WTC11 (cell line): ENCODE measurements at regions not wholly inside any gene's neighbourhood (a gene's known extent, or its start where the extent isn't known, plus 50 kb on each side); places are given as distances from the start of the nearest gene placed in this dataset.

Source experiments
- SP1 ChIP-seq: sonication (generic); formaldehyde crosslinking; conservative IDR thresholded peaks from 2 replicates; pipeline ENCODE4 v1.8.1; 2022; ENCODE audit warnings: missing genetic modification reagents
- TF ChIP-seq, protein P1 (sequence below): fragments of 200-600 bp; IDR thresholded peaks from 2 replicates; pipeline ENCODE4 v1.8.0; 2022; ENCODE audit warnings: antibody characterized with exemption
- TF ChIP-seq, protein P2 (sequence below): sonication (generic); formaldehyde crosslinking; IDR thresholded peaks from 2 replicates; pipeline ENCODE4 v1.8.1; 2023; ENCODE audit warnings: mild to moderate bottlenecking, missing genetic modification reagents
- TF ChIP-seq, protein P3 (sequence below): fragments of 250-450 bp; sonication (Bioruptor Pico); IDR thresholded peaks from 2 replicates; pipeline ENCODE4 v1.9.0; 2021; ENCODE audit warnings: moderate library complexity, mild to moderate bottlenecking, inconsistent platforms, borderline replicate concordance
- TF ChIP-seq, protein P4 (sequence below): sonication (generic); formaldehyde crosslinking; IDR thresholded peaks from 2 replicates; pipeline ENCODE4 v1.8.0; 2022; ENCODE audit warnings: mild to moderate bottlenecking, missing genetic modification reagents

DNA sequence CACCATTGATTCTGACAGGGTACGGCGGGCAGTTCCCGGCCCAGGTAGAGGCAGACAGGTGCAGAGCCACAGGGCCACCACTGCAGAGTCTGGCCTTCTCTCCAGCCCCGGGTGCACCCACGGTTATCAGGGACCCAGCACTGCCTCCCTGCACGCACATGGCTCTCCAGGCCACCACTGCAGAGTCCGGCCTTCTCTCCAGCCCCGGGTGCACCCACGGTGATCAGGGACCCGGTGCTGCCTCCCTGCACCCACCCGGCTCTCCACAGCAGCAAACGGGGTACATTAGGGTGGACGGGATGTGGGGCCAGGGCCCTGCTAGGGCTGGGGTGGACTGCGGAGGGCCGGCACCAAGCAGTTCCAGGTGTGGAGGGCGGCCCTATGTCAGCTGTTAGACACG, 272.9 kb downstream of the BRD1 start:
- TF ChIP-seq, protein P1, sequence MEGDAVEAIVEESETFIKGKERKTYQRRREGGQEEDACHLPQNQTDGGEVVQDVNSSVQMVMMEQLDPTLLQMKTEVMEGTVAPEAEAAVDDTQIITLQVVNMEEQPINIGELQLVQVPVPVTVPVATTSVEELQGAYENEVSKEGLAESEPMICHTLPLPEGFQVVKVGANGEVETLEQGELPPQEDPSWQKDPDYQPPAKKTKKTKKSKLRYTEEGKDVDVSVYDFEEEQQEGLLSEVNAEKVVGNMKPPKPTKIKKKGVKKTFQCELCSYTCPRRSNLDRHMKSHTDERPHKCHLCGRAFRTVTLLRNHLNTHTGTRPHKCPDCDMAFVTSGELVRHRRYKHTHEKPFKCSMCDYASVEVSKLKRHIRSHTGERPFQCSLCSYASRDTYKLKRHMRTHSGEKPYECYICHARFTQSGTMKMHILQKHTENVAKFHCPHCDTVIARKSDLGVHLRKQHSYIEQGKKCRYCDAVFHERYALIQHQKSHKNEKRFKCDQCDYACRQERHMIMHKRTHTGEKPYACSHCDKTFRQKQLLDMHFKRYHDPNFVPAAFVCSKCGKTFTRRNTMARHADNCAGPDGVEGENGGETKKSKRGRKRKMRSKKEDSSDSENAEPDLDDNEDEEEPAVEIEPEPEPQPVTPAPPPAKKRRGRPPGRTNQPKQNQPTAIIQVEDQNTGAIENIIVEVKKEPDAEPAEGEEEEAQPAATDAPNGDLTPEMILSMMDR: no peak
- TF ChIP-seq, protein P2, sequence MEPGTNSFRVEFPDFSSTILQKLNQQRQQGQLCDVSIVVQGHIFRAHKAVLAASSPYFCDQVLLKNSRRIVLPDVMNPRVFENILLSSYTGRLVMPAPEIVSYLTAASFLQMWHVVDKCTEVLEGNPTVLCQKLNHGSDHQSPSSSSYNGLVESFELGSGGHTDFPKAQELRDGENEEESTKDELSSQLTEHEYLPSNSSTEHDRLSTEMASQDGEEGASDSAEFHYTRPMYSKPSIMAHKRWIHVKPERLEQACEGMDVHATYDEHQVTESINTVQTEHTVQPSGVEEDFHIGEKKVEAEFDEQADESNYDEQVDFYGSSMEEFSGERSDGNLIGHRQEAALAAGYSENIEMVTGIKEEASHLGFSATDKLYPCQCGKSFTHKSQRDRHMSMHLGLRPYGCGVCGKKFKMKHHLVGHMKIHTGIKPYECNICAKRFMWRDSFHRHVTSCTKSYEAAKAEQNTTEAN: no peak
- TF ChIP-seq, protein P3, sequence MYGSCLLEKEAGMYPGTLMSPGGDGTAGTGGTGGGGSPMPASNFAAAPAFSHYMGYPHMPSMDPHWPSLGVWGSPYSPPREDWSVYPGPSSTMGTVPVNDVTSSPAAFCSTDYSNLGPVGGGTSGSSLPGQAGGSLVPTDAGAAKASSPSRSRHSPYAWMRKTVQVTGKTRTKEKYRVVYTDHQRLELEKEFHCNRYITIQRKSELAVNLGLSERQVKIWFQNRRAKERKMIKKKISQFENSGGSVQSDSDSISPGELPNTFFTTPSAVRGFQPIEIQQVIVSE: no peak
- TF ChIP-seq, protein P4, sequence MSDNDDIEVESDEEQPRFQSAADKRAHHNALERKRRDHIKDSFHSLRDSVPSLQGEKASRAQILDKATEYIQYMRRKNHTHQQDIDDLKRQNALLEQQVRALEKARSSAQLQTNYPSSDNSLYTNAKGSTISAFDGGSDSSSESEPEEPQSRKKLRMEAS: no peak
- no peak for TF ChIP-seq SP1 (CRISPR knock-in tag)
